ENCODE measurements at regions not wholly inside any gene's neighbourhood (a gene's known extent, or its start where the extent isn't known, plus 50 kb on each side); places are given as distances from the start of the nearest gene placed in this dataset.

DNA sequence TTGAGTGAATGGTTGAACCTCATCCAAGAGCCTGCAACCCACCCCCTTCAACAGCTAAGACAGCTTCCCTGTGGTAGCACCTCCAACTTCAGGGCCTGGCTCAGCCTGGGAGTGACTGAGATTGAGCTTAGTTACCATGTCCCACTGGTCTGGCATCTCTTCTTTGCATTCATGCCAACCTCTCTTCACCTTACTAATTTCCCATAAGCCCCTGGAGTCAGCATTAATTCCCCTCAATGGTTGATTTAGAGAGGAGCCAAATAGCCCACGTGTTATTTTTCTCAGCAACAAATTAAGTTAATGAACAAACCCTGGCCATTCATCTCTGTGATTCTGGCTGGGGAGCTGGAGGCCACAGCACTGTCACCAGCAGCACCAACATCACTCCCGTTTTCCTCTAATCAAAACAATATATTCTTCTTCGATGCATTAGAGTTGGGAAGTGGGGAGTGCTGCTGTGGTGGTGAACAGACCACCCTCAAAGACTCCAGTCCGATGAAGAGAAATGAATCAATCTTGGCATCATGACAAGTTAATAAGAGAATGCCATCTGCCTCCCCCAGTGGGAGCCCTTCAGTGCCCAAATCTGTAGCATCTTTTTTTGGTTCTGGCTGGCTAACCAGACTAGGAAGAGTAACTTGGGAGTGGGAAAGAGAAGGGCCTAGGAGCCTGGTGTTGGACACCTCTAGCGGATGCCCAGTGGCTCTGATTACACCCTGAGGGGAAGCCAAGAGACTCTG lies 83.2 kb upstream of the ADRA1D start:
- no peak overlapping the region for H3K27ac ChIP-seq
- intact Hi-C loops (cut with DNase I; ENCODE audit: low total_unique reads) = no loop called here
- TF ChIP-seq, protein P1, sequence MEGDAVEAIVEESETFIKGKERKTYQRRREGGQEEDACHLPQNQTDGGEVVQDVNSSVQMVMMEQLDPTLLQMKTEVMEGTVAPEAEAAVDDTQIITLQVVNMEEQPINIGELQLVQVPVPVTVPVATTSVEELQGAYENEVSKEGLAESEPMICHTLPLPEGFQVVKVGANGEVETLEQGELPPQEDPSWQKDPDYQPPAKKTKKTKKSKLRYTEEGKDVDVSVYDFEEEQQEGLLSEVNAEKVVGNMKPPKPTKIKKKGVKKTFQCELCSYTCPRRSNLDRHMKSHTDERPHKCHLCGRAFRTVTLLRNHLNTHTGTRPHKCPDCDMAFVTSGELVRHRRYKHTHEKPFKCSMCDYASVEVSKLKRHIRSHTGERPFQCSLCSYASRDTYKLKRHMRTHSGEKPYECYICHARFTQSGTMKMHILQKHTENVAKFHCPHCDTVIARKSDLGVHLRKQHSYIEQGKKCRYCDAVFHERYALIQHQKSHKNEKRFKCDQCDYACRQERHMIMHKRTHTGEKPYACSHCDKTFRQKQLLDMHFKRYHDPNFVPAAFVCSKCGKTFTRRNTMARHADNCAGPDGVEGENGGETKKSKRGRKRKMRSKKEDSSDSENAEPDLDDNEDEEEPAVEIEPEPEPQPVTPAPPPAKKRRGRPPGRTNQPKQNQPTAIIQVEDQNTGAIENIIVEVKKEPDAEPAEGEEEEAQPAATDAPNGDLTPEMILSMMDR (IDR thresholded peaks at IDR 0.05) = no peak
- TF ChIP-seq POLR2A (IDR thresholded peaks at IDR 0.05) = no peak
- H3K4me1 ChIP-seq = no peaks in the 10 kb centered on the region
- no peaks in the 10 kb centered on the region for H3K27me3 ChIP-seq
- no peaks in the 10 kb centered on the region for H3K9me3 ChIP-seq
- DNase-seq = no peak
- no peaks in the 10 kb centered on the region for H3K36me3 ChIP-seq (ENCODE audit: low read depth, missing control alignments)
- 83 to 84% methylated on average over 5 of the region's 5 CpGs for WGBS, 2 donors
- H3K4me3 ChIP-seq = no peak overlapping the region

DNA sequence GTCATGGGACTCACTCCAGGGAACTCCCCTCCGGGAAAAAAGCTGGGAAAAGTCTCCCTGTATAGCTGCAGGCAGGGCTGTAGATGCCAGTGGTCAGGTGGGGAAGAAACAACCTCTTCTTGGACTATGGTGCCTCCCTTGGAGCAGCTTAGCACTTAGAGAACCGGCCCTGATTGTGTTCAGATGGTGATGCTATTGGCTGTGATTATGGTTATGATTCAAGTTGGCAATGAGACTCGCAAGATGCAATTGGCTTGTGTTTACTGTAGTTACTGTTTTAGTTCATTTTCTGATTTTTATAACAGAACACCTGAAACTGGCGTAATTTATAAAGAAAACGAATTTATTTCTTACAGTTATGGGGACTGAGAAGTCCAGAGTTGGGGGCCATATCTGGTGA lies 80.9 kb upstream of the ADRA1D start:
- Histone ChIP-seq H3K4me1 (no peaks in the 10 kb centered on the region), H3K4me3 (no peak overlapping the region), H3K27me3 (no peaks in the 10 kb centered on the region), H3K36me3 (ENCODE audit: low read depth, missing control alignments) (no peaks in the 10 kb centered on the region), H3K9me3 (no peaks in the 10 kb centered on the region), H3K27ac (no peak overlapping the region)
- TF ChIP-seq, protein P1 (IDR thresholded peaks at IDR 0.05) = no peak
- no peak for TF ChIP-seq POLR2A (IDR thresholded peaks at IDR 0.05)
- WGBS, 2 donors = 79 to 89% methylated on average over 5 of the region's 5 CpGs
- intact Hi-C loops (cut with DNase I; ENCODE audit: low total_unique reads) = no loop called here
- DNase-seq = no peak

DNA sequence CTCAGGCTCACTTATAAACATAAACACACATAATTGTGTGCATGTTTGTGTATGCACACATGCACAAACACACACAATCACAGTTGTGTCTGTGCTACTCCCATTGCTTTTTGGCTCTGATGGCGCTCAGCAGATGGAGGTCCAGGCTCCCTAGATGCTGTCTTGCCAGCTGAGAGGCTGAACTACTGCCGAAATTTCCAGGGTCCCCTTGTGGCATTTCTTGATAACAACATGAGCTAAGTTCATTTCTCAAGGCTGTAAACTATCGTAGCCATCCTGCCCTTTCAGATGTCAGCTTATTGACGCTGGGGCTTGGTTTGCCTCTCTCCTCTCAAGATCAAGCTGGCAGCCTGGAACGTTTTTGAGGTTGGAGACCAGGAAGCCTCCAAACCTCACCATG lies 80.1 kb upstream of the ADRA1D start:
- Histone ChIP-seq H3K9me3 (no peaks in the 10 kb centered on the region), H3K27ac (no peak overlapping the region), H3K4me3 (no peak overlapping the region), H3K36me3 (ENCODE audit: low read depth, missing control alignments) (no peaks in the 10 kb centered on the region), H3K27me3 (no peaks in the 10 kb centered on the region), H3K4me1 (no peaks in the 10 kb centered on the region)
- TF ChIP-seq, protein P1 (IDR thresholded peaks at IDR 0.05) = no peak
- no peak for TF ChIP-seq POLR2A (IDR thresholded peaks at IDR 0.05)
- 72 to 78% methylated on average over 4 to 5 of the region's 5 CpGs for WGBS, 2 donors
- intact Hi-C loops (cut with DNase I; ENCODE audit: low total_unique reads) = no loop called here
- no peak for DNase-seq

DNA sequence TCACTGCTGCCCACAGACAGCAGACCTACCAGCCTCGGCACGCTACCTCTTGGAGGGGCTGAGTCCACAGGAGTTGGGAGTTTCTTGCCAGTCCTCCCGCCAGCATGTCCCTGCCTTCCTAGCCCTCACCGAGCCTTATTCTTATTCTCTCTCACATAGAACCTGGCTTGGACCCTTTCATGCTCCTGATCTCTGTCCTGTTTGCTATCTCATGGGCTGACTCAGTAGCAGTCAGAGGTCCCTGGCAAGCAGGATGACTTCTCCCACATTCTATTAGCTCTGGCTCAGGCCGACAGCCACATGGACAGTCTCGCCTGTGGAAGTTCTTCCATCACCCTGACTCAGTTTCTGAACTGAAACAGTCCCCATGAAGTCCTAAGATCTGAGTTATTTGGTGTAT lies 79.5 kb upstream of the ADRA1D start:
- 96 to 98% methylated on average over 5 to 6 of the region's 6 CpGs for WGBS, 2 donors
- Histone ChIP-seq H3K4me3 (no peak overlapping the region), H3K9me3 (no peaks in the 10 kb centered on the region), H3K36me3 (ENCODE audit: low read depth, missing control alignments) (no peaks in the 10 kb centered on the region), H3K4me1 (no peaks in the 10 kb centered on the region), H3K27me3 (no peaks in the 10 kb centered on the region), H3K27ac (no peak overlapping the region)
- TF ChIP-seq POLR2A (IDR thresholded peaks at IDR 0.05) = no peak
- TF ChIP-seq, protein P1 (IDR thresholded peaks at IDR 0.05) = no peak
- no peak for DNase-seq
- intact Hi-C loops (cut with DNase I; ENCODE audit: low total_unique reads) = no loop called here

DNA sequence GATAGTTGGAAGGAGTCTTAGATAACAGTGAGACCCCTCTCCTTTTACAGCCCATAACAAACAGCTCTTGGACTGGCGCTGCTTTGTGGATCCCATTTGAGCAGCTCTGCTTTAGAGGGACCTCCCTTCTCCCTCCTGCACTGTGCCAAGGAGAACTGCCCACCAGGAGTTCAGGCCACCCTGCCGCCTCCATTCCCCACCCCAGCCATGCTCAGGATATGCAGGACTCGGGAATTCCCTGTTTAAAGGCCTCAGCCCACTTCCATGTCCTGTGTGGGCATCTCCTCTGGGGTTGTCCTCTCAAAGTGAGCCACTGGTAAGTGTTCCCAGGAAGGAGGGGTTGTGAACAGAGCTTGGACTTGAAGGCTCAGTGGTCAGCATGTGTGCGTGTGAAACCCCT lies 78.9 kb upstream of the ADRA1D start:
- DNase-seq = no peak
- Histone ChIP-seq H3K27me3 (no peaks in the 10 kb centered on the region), H3K4me1 (no peaks in the 10 kb centered on the region), H3K9me3 (no peaks in the 10 kb centered on the region), H3K27ac (no peak overlapping the region), H3K4me3 (no peak overlapping the region), H3K36me3 (ENCODE audit: low read depth, missing control alignments) (no peaks in the 10 kb centered on the region)
- TF ChIP-seq, protein P1 (IDR thresholded peaks at IDR 0.05) = no peak
- TF ChIP-seq POLR2A (IDR thresholded peaks at IDR 0.05) = no peak
- 94 to 100% methylated on average over 3 to 4 of the region's 4 CpGs for WGBS, 2 donors
- intact Hi-C loops (cut with DNase I; ENCODE audit: low total_unique reads) = no loop called here
